Neural progenitor cell (in vitro differentiated cells): ENCODE measurements at regions not wholly inside any gene's neighbourhood (a gene's known extent, or its start where the extent isn't known, plus 50 kb on each side); places are given as distances from the start of the nearest gene placed in this dataset.

Source experiments
- DNase-seq: peaks from one replicate; pipeline ENCODE4 v3.0.0-alpha.2; 2016; ENCODE audit warnings: low spot score
- H2AFZ ChIP-seq: fragments of 200-600 bp; sonication (generic); replicated peaks from 2 replicates; pipeline ENCODE4 v1.6.1; 2016; ENCODE audit warnings: antibody characterized with exemption
- H3F3A ChIP-seq: fragments of 200-600 bp; sonication (generic); 2 replicates; pipeline ENCODE4 v1.6.1; 2016; ENCODE audit warnings: antibody characterized with exemption, low read depth
- H3K27ac ChIP-seq: fragments of 200-600 bp; sonication (generic); 2 replicates; pipeline ENCODE4 v1.5.1; 2016; ENCODE audit warnings: mild to moderate bottlenecking
- H3K27me3 ChIP-seq: fragments of 200-600 bp; sonication (generic); 2 replicates; pipeline ENCODE4 v1.6.1; 2016; ENCODE audit warnings: mild to moderate bottlenecking, moderate library complexity
- H3K36me3 ChIP-seq: fragments of 200-600 bp; sonication (generic); 2 replicates; pipeline ENCODE4 v1.5.1; 2016
- H3K4me1 ChIP-seq: fragments of 200-600 bp; sonication (generic); 2 replicates; pipeline ENCODE4 v1.6.1; 2016; ENCODE audit warnings: mixed run types
- H3K4me2 ChIP-seq: fragments of 200-600 bp; sonication (generic); 2 replicates; pipeline ENCODE4 v1.6.1; 2016
- H3K4me3 ChIP-seq: fragments of 200-600 bp; sonication (generic); 2 replicates; pipeline ENCODE4 v1.5.1; 2016
- H3K79me2 ChIP-seq: fragments of 200-600 bp; sonication (generic); 2 replicates; pipeline ENCODE4 v1.6.1; 2016; ENCODE audit warnings: low read depth
- H3K9ac ChIP-seq: fragments of 200-600 bp; sonication (generic); 2 replicates; pipeline ENCODE4 v1.6.1; 2016
- H3K9me3 ChIP-seq: fragments of 200-600 bp; sonication (generic); 2 replicates; pipeline ENCODE4 v1.5.1; 2016; ENCODE audit warnings: low read depth
- H4K20me1 ChIP-seq: fragments of 200-600 bp; sonication (generic); 2 replicates; pipeline ENCODE4 v1.6.1; 2016; ENCODE audit warnings: low read depth
- H3K27ac Mint-ChIP-seq: 3 replicates; pipeline ENCODE4 v1.8.0; 2021; ENCODE audit warnings: mixed read lengths
- H3K27me3 Mint-ChIP-seq: 2 replicates; pipeline ENCODE4 v1.8.0; 2022; ENCODE audit warnings: low read depth, mild to moderate bottlenecking, inconsistent platforms, moderate library complexity, mixed read lengths; ENCODE audit not compliant: insufficient read depth
- H3K36me3 Mint-ChIP-seq: 3 replicates; pipeline ENCODE4 v1.8.0; 2021; ENCODE audit warnings: mixed read lengths
- H3K4me1 Mint-ChIP-seq: 3 replicates; pipeline ENCODE4 v1.8.0; 2021; ENCODE audit warnings: mixed read lengths
- H3K4me3 Mint-ChIP-seq: 3 replicates; pipeline ENCODE4 v1.8.0; 2021; ENCODE audit warnings: mild to moderate bottlenecking, moderate library complexity, mixed read lengths
- H3K9me3 Mint-ChIP-seq: 3 replicates; pipeline ENCODE4 v1.8.0; 2020; ENCODE audit warnings: mixed read lengths
- EZH2 ChIP-seq: fragments of 200-600 bp; sonication (generic); IDR thresholded peaks from 2 replicates; pipeline ENCODE4 v1.6.1; 2017; ENCODE audit warnings: antibody characterized with exemption, mild to moderate bottlenecking, moderate library complexity
- EZH2phosphoT487 ChIP-seq: fragments of 200-600 bp; sonication (generic); IDR thresholded peaks from 2 replicates; pipeline ENCODE4 v1.6.1; 2017; ENCODE audit warnings: antibody characterized with exemption
- TF ChIP-seq, protein P1 (sequence below): fragments of 200-600 bp; sonication (generic); IDR thresholded peaks from 2 replicates; pipeline ENCODE4 v1.5.1; 2017; ENCODE audit warnings: antibody characterized with exemption, mild to moderate bottlenecking

DNA sequence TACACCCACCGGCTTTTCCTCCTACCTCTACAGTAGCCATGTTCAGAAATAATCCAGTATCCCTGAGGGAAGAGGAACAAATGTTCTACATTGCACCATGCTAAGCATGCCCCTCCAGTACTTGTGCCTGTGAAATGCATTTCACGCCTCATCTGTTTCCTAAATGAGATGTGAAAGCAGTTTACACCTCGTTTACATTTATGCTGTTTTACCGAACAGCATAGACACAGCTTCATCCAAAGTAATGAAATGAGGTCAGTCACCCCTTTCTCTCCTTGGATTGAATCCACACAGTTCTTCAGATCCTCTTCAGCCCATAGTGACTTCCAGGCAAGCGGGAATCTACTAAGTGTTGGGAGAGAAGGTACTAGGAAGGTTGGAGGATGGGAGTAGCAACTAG is 514.3 kb downstream of the PDCD6IP start:
- H3K4me3 ChIP-seq, result no peak overlapping the region
- Mint-ChIP-seq H3K4me1 (peaks cover 5% of the 10 kb centered on the region), H3K27me3 (no peaks in the 10 kb centered on the region), H3K9me3 (peaks cover 13% of the 10 kb centered on the region), H3K4me3 (no peak overlapping the region), H3K27ac (no peak overlapping the region), H3K36me3 (peaks cover 5% of the 10 kb centered on the region)
- no peaks in the 10 kb centered on the region for H3K36me3 ChIP-seq
- no peak for DNase-seq
- H3K9ac ChIP-seq, result no peak overlapping the region
- no peaks in the 10 kb centered on the region for H3K79me2 ChIP-seq
- peaks cover 6% of the 10 kb centered on the region for H3K4me1 ChIP-seq
- no peak overlapping the region for H3K27ac ChIP-seq
- H3K4me2 ChIP-seq, result no peak overlapping the region
- no peaks in the 10 kb centered on the region for H4K20me1 ChIP-seq
- no peak overlapping the region for H2AFZ ChIP-seq
- H3K27me3 ChIP-seq, result no peaks in the 10 kb centered on the region
- no peak for TF ChIP-seq EZH2phosphoT487
- TF ChIP-seq, protein P1, sequence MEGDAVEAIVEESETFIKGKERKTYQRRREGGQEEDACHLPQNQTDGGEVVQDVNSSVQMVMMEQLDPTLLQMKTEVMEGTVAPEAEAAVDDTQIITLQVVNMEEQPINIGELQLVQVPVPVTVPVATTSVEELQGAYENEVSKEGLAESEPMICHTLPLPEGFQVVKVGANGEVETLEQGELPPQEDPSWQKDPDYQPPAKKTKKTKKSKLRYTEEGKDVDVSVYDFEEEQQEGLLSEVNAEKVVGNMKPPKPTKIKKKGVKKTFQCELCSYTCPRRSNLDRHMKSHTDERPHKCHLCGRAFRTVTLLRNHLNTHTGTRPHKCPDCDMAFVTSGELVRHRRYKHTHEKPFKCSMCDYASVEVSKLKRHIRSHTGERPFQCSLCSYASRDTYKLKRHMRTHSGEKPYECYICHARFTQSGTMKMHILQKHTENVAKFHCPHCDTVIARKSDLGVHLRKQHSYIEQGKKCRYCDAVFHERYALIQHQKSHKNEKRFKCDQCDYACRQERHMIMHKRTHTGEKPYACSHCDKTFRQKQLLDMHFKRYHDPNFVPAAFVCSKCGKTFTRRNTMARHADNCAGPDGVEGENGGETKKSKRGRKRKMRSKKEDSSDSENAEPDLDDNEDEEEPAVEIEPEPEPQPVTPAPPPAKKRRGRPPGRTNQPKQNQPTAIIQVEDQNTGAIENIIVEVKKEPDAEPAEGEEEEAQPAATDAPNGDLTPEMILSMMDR, result no peak
- TF ChIP-seq EZH2, result no peak
- H3F3A ChIP-seq, result no peaks in the 10 kb centered on the region
- H3K9me3 ChIP-seq, result no peaks in the 10 kb centered on the region

DNA sequence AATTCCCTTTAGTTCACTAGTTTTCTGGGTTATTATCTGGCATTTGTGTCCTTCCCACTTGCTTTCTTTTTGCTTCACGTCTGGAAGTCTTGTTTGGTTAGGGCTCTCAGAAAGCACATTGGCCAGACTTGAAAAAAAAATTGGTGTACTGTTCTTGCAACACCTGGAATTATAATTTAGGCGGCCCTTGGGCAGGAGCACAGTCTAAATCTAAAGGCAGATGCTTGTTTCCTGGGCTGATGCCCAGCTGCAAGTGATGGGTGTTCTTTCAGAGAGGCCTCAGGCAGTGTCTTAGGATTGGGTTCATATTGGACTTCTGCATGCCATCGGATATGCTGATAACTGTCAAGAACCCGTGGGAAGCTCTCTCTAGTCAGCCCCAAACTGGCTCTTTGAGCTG is 521.5 kb downstream of the PDCD6IP start:
- TF ChIP-seq EZH2phosphoT487 (no peak), EZH2 (no peak)
- TF ChIP-seq, protein P1, result no peak
- H3K36me3 Mint-ChIP-seq, result peaks cover 8% of the 10 kb centered on the region

GRCh38 chr3:34323517-34323916 is 525.1 kb downstream of the PDCD6IP start:
- no peaks in the 10 kb centered on the region for H3K36me3 Mint-ChIP-seq
- no peaks in the 10 kb centered on the region for H3K9me3 ChIP-seq

More for the DNA sequence above, 521.5 kb downstream of the PDCD6IP start:
- Histone ChIP-seq H3K36me3 (peaks cover 5% of the 10 kb centered on the region), H3K4me2 (no peak overlapping the region), H3K4me1 (peaks cover 6% of the 10 kb centered on the region), H3F3A (no peaks in the 10 kb centered on the region), H3K27me3 (no peaks in the 10 kb centered on the region), H2AFZ (no peak overlapping the region), H3K27ac (no peak overlapping the region), H3K4me3 (no peak overlapping the region), H3K79me2 (no peaks in the 10 kb centered on the region), H3K9me3 (no peaks in the 10 kb centered on the region), H4K20me1 (no peaks in the 10 kb centered on the region), H3K9ac (no peak overlapping the region)
- peaks cover 3% of the 10 kb centered on the region for H3K4me1 Mint-ChIP-seq
- peaks cover 16% of the 10 kb centered on the region for H3K9me3 Mint-ChIP-seq
- no peak overlapping the region for H3K4me3 Mint-ChIP-seq
- no peak overlapping the region for H3K27ac Mint-ChIP-seq
- no peaks in the 10 kb centered on the region for H3K27me3 Mint-ChIP-seq
- DNase-seq, result no peak

More at GRCh38 chr3:34323517-34323916, 525.1 kb downstream of the PDCD6IP start:
- TF ChIP-seq EZH2phosphoT487 (no peak), EZH2 (no peak)
- TF ChIP-seq, protein P1, result no peak
- Histone ChIP-seq H3K27me3 (no peaks in the 10 kb centered on the region), H3K9ac (no peak overlapping the region), H3K4me2 (no peak overlapping the region), H3K4me1 (peaks cover 14% of the 10 kb centered on the region), H3K4me3 (no peak overlapping the region), H3K36me3 (no peaks in the 10 kb centered on the region), H3K27ac (no peak overlapping the region), H4K20me1 (no peaks in the 10 kb centered on the region), H3K79me2 (no peaks in the 10 kb centered on the region), H2AFZ (no peak overlapping the region), H3F3A (no peaks in the 10 kb centered on the region)
- H3K27me3 Mint-ChIP-seq, result no peaks in the 10 kb centered on the region
- no peaks in the 10 kb centered on the region for H3K9me3 Mint-ChIP-seq
- DNase-seq, result no peak
- H3K4me3 Mint-ChIP-seq, result no peak overlapping the region
- peaks cover 3% of the 10 kb centered on the region for H3K4me1 Mint-ChIP-seq
- no peak overlapping the region for H3K27ac Mint-ChIP-seq
